ENCODE measurements at regions not wholly inside any gene's neighbourhood (a gene's known extent, or its start where the extent isn't known, plus 50 kb on each side); places are given as distances from the start of the nearest gene placed in this dataset.

- Mint-ChIP-seq H3K4me3 (no peak overlapping the region), H3K27me3 (ENCODE audit: low read depth) (peaks cover 15% of the 10 kb centered on the region), H3K36me3 (ENCODE audit: low read depth) (no peaks in the 10 kb centered on the region), H3K4me1 (ENCODE audit: low read depth) (no peaks in the 10 kb centered on the region), H3K27ac (no peak overlapping the region), H3K9me3 (ENCODE audit: insufficient read depth) (no peaks in the 10 kb centered on the region)
- ATAC-seq, result no peak
- ChIA-PET CTCF (no interaction called here), POLR2A (no interaction called here)
- DNase-seq, result no peak
Observed at GRCh38 chr2:41962922-41963622, 84.7 kb upstream of the PKDCC start.

- no peaks in the 10 kb centered on the region for H3K36me3 Mint-ChIP-seq (ENCODE audit: low read depth)
Observed at GRCh38 chr2:41963661-41964525, 83.9 kb upstream of the PKDCC start.

GRCh38 chr2:41965173-41965908, 82.5 kb upstream of the PKDCC start:
- H3K4me3 Mint-ChIP-seq, result no peak overlapping the region
- H3K9me3 Mint-ChIP-seq (ENCODE audit: insufficient read depth), result no peaks in the 10 kb centered on the region
- H3K27me3 Mint-ChIP-seq (ENCODE audit: low read depth), result peaks cover 13% of the 10 kb centered on the region
- ATAC-seq (no peak), DNase-seq (no peak)
- POLR2A ChIA-PET, result no interaction called here
- H3K36me3 Mint-ChIP-seq (ENCODE audit: low read depth), result no peaks in the 10 kb centered on the region
- H3K4me1 Mint-ChIP-seq (ENCODE audit: low read depth), result no peaks in the 10 kb centered on the region
- CTCF ChIA-PET, result no interaction called here
- H3K27ac Mint-ChIP-seq, result no peak overlapping the region

More at GRCh38 chr2:41963661-41964525, 83.9 kb upstream of the PKDCC start:
- no peaks in the 10 kb centered on the region for H3K9me3 Mint-ChIP-seq (ENCODE audit: insufficient read depth)
- DNase-seq (no peak), ATAC-seq (no peak)
- H3K4me1 Mint-ChIP-seq (ENCODE audit: low read depth), result no peaks in the 10 kb centered on the region
- H3K27me3 Mint-ChIP-seq (ENCODE audit: low read depth), result peaks cover 15% of the 10 kb centered on the region
- H3K4me3 Mint-ChIP-seq, result no peak overlapping the region
- POLR2A ChIA-PET, result no interaction called here
- CTCF ChIA-PET, result no interaction called here
- no peak overlapping the region for H3K27ac Mint-ChIP-seq

- ChIA-PET CTCF (no interaction called here), POLR2A (no interaction called here)
- DNase-seq (no peak), ATAC-seq (no peak)
- Mint-ChIP-seq H3K36me3 (ENCODE audit: low read depth) (no peaks in the 10 kb centered on the region), H3K4me3 (no peak overlapping the region), H3K27me3 (ENCODE audit: low read depth) (peaks cover 9% of the 10 kb centered on the region), H3K9me3 (ENCODE audit: insufficient read depth) (no peaks in the 10 kb centered on the region), H3K4me1 (ENCODE audit: low read depth) (no peaks in the 10 kb centered on the region), H3K27ac (no peak overlapping the region)
Observed at GRCh38 chr2:41965909-41966295, 81.9 kb upstream of the PKDCC start.

- Mint-ChIP-seq H3K4me3 (no peak overlapping the region), H3K27ac (no peak overlapping the region), H3K36me3 (ENCODE audit: low read depth) (no peaks in the 10 kb centered on the region), H3K9me3 (ENCODE audit: insufficient read depth) (no peaks in the 10 kb centered on the region), H3K27me3 (ENCODE audit: low read depth) (peaks cover 9% of the 10 kb centered on the region), H3K4me1 (ENCODE audit: low read depth) (no peaks in the 10 kb centered on the region)
- CTCF ChIA-PET, result no interaction called here
- no peak for ATAC-seq
- no peak for DNase-seq
- POLR2A ChIA-PET, result no interaction called here
Observed at GRCh38 chr2:41966431-41966893, 81.4 kb upstream of the PKDCC start.

GRCh38 chr2:41966920-41967319, 80.9 kb upstream of the PKDCC start:
- H3K27me3 Mint-ChIP-seq (ENCODE audit: low read depth), result peaks cover 9% of the 10 kb centered on the region
- POLR2A ChIA-PET, result no interaction called here
- no peak overlapping the region for H3K4me3 Mint-ChIP-seq
- no peak overlapping the region for H3K27ac Mint-ChIP-seq
- H3K36me3 Mint-ChIP-seq (ENCODE audit: low read depth), result no peaks in the 10 kb centered on the region
- CTCF ChIA-PET, result no interaction called here
- H3K4me1 Mint-ChIP-seq (ENCODE audit: low read depth), result no peaks in the 10 kb centered on the region
- DNase-seq, result no peak
- H3K9me3 Mint-ChIP-seq (ENCODE audit: insufficient read depth), result no peaks in the 10 kb centered on the region
- no peak for ATAC-seq

GRCh38 chr2:41967476-41968181, 80.2 kb upstream of the PKDCC start:
- H3K27me3 Mint-ChIP-seq (ENCODE audit: low read depth), result peaks cover 8% of the 10 kb centered on the region
- DNase-seq (no peak), ATAC-seq (no peak)
- no peak overlapping the region for H3K27ac Mint-ChIP-seq
- POLR2A ChIA-PET, result no interaction called here
- H3K9me3 Mint-ChIP-seq (ENCODE audit: insufficient read depth), result no peaks in the 10 kb centered on the region
- H3K4me3 Mint-ChIP-seq, result no peak overlapping the region
- CTCF ChIA-PET, result no interaction called here
- H3K4me1 Mint-ChIP-seq (ENCODE audit: low read depth), result no peaks in the 10 kb centered on the region
- no peaks in the 10 kb centered on the region for H3K36me3 Mint-ChIP-seq (ENCODE audit: low read depth)

- H3K4me3 Mint-ChIP-seq, result no peak overlapping the region
- POLR2A ChIA-PET, result no interaction called here
- ATAC-seq (no peak), DNase-seq (no peak)
- CTCF ChIA-PET, result no interaction called here
- H3K36me3 Mint-ChIP-seq (ENCODE audit: low read depth), result no peaks in the 10 kb centered on the region
- H3K9me3 Mint-ChIP-seq (ENCODE audit: insufficient read depth), result no peaks in the 10 kb centered on the region
- no peak overlapping the region for H3K27ac Mint-ChIP-seq
- H3K4me1 Mint-ChIP-seq (ENCODE audit: low read depth), result no peaks in the 10 kb centered on the region
- peaks cover 7% of the 10 kb centered on the region for H3K27me3 Mint-ChIP-seq (ENCODE audit: low read depth)
Observed at GRCh38 chr2:41968182-41968578, 79.6 kb upstream of the PKDCC start.

- POLR2A ChIA-PET, result no interaction called here
- CTCF ChIA-PET, result no interaction called here
Observed at GRCh38 chr2:41970988-41971660, 76.7 kb upstream of the PKDCC start.

GRCh38 chr2:41972179-41972578, 75.6 kb upstream of the PKDCC start:
- no peak for DNase-seq
- ChIA-PET CTCF (no interaction called here), POLR2A (interaction anchor here (0.7 kb wide), 1 partner anchor 1079 kb away, joined by 3 read pairs; no protein-coding TSS in a partner anchor)
- no peaks in the 10 kb centered on the region for H3K4me1 Mint-ChIP-seq (ENCODE audit: low read depth)
- H3K27ac Mint-ChIP-seq, result no peak overlapping the region
- peaks cover 4% of the 10 kb centered on the region for H3K27me3 Mint-ChIP-seq (ENCODE audit: low read depth)
- no peaks in the 10 kb centered on the region for H3K9me3 Mint-ChIP-seq (ENCODE audit: insufficient read depth)
- no peak overlapping the region for H3K4me3 Mint-ChIP-seq
- no peak for ATAC-seq
- no peaks in the 10 kb centered on the region for H3K36me3 Mint-ChIP-seq (ENCODE audit: low read depth)

More at GRCh38 chr2:41970988-41971660, 76.7 kb upstream of the PKDCC start:
- ATAC-seq, result no peak
- peaks cover under 1% of the 10 kb centered on the region for H3K27me3 Mint-ChIP-seq (ENCODE audit: low read depth)
- no peak overlapping the region for H3K27ac Mint-ChIP-seq
- H3K4me1 Mint-ChIP-seq (ENCODE audit: low read depth), result no peaks in the 10 kb centered on the region
- no peaks in the 10 kb centered on the region for H3K36me3 Mint-ChIP-seq (ENCODE audit: low read depth)
- H3K4me3 Mint-ChIP-seq, result no peak overlapping the region
- no peak for DNase-seq
- H3K9me3 Mint-ChIP-seq (ENCODE audit: insufficient read depth), result no peaks in the 10 kb centered on the region

- Mint-ChIP-seq H3K4me3 (no peak overlapping the region), H3K27ac (no peak overlapping the region), H3K9me3 (ENCODE audit: insufficient read depth) (no peaks in the 10 kb centered on the region), H3K27me3 (ENCODE audit: low read depth) (peaks cover 4% of the 10 kb centered on the region), H3K4me1 (ENCODE audit: low read depth) (no peaks in the 10 kb centered on the region), H3K36me3 (ENCODE audit: low read depth) (no peaks in the 10 kb centered on the region)
- POLR2A ChIA-PET, result no interaction called here
- CTCF ChIA-PET, result no interaction called here
- DNase-seq (no peak), ATAC-seq (no peak)
Observed at GRCh38 chr2:41972819-41973218, 75.0 kb upstream of the PKDCC start.
